HEK293 (cell line): ENCODE measurements at regions not wholly inside any gene's neighbourhood (a gene's known extent, or its start where the extent isn't known, plus 50 kb on each side); places are given as distances from the start of the nearest gene placed in this dataset.

Experiments used
- CTCF ChIA-PET: fragments of 350-600 bp; formaldehyde crosslinking; extraction: SDS; loops from one replicate; lab custom pipeline; 2021; ENCODE audit warnings: antibody characterized with exemption; lab: Yijun Ruan, JAX
- POLR2A ChIA-PET: fragments of 300-600 bp; formaldehyde crosslinking; extraction: SDS; loops from one replicate; lab custom pipeline; 2020; ENCODE audit warnings: antibody characterized with exemption, inconsistent platforms; lab: Yijun Ruan, JAX
- H3K27ac ChIP-seq: fragments of 200-500 bp; sonication (Bioruptor generic); 2 replicates; pipeline ENCODE4 v1.5.1; 2014; ENCODE audit warnings: low read depth, low read length, control low read depth, inconsistent platforms; ENCODE audit errors: extremely low read depth
- H3K36me3 ChIP-seq, 2 experiments: fragments of 200-500 bp in 1 of 2; sonication (Bioruptor generic) in 1 of 2; 1 replicate in 1 of 2; 2 replicates in 1 of 2; pipeline ENCODE4 v1.5.1; 2014 to 2017; ENCODE audit warnings: inconsistent platforms in 2 of 2, low read length in 2 of 2; ENCODE audit not compliant: control insufficient read depth in 2 of 2, insufficient read depth in 1 of 2
- H3K4me1 ChIP-seq: fragments of 200-500 bp; sonication (Bioruptor generic); 2 replicates; pipeline ENCODE4 v1.5.1; 2014; ENCODE audit warnings: mild to moderate bottlenecking, low read length, inconsistent platforms; ENCODE audit not compliant: control insufficient read depth, insufficient read depth
- H3K4me3 ChIP-seq: 2 replicates; pipeline ENCODE4 v1.5.1; 2011; ENCODE audit warnings: low read depth, mild to moderate bottlenecking, control low read depth, low read length, moderate library complexity
- H3K9me3 ChIP-seq: fragments of 200-500 bp; sonication (Bioruptor generic); 2 replicates; pipeline ENCODE4 v1.5.1; 2014; ENCODE audit warnings: low read depth, low read length, inconsistent platforms; ENCODE audit not compliant: control insufficient read depth, insufficient read depth
- FEZF1 ChIP-seq: fragments of 450-650 bp; formaldehyde crosslinking; IDR thresholded peaks from 2 replicates; pipeline ENCODE4 v1.5.1; 2016; ENCODE audit warnings: missing biosample characterization, missing genetic modification characterization
- GLIS1 ChIP-seq: fragments of 450-650 bp; formaldehyde crosslinking; IDR thresholded peaks from 2 replicates; pipeline ENCODE4 v1.5.1; 2016; ENCODE audit warnings: missing biosample characterization, missing genetic modification characterization
- KLF10 ChIP-seq: fragments of 450-650 bp; IDR thresholded peaks from 2 replicates; pipeline ENCODE4 v1.5.1; 2018; ENCODE audit warnings: missing biosample characterization, mild to moderate bottlenecking, missing genetic modification characterization
- SCRT1 ChIP-seq: fragments of 450-650 bp; formaldehyde crosslinking; IDR thresholded peaks from 2 replicates; pipeline ENCODE4 v1.5.1; 2016; ENCODE audit warnings: missing biosample characterization, missing genetic modification characterization, borderline replicate concordance
- SETDB1 ChIP-seq: IDR thresholded peaks from one replicate; pipeline ENCODE4 v1.6.1; 2017; ENCODE audit warnings: mild to moderate bottlenecking, low read length, moderate library complexity, mixed read lengths; ENCODE audit not compliant: insufficient read length
- ZFHX2 ChIP-seq: fragments of 450-650 bp; formaldehyde crosslinking; conservative IDR thresholded peaks from 2 replicates; pipeline ENCODE4 v1.5.1; 2016; ENCODE audit warnings: missing biosample characterization, missing genetic modification characterization
- ZFP3 ChIP-seq: fragments of 450-650 bp; formaldehyde crosslinking; IDR thresholded peaks from 2 replicates; pipeline ENCODE4 v1.5.1; 2016; ENCODE audit warnings: low read depth, missing biosample characterization, missing genetic modification characterization
- ZIC2 ChIP-seq: fragments of 450-650 bp; formaldehyde crosslinking; IDR thresholded peaks from 2 replicates; pipeline ENCODE4 v1.5.1; 2016; ENCODE audit warnings: missing biosample characterization, missing genetic modification characterization
- ZNF138 ChIP-seq: fragments of 450-650 bp; formaldehyde crosslinking; IDR thresholded peaks from 2 replicates; pipeline ENCODE4 v1.5.1; 2016; ENCODE audit warnings: missing biosample characterization, missing genetic modification characterization, borderline replicate concordance
- ZNF146 ChIP-seq: fragments of 450-650 bp; formaldehyde crosslinking; IDR thresholded peaks from 2 replicates; pipeline ENCODE4 v1.5.1; 2016; ENCODE audit warnings: missing biosample characterization, missing genetic modification characterization
- ZNF221 ChIP-seq: fragments of 450-650 bp; formaldehyde crosslinking; IDR thresholded peaks from 2 replicates; pipeline ENCODE4 v1.5.1; 2017; ENCODE audit warnings: missing biosample characterization, missing genetic modification characterization, borderline replicate concordance
- ZNF24 ChIP-seq: fragments of 450-650 bp; formaldehyde crosslinking; IDR thresholded peaks from 2 replicates; pipeline ENCODE4 v1.5.1; 2016; ENCODE audit warnings: missing biosample characterization, missing genetic modification characterization
- ZNF433 ChIP-seq: fragments of 450-650 bp; formaldehyde crosslinking; IDR thresholded peaks from 2 replicates; pipeline ENCODE4 v1.5.1; 2016; ENCODE audit warnings: missing biosample characterization, missing genetic modification characterization, low read depth
- ZNF670 ChIP-seq: fragments of 450-650 bp; formaldehyde crosslinking; IDR thresholded peaks from 2 replicates; pipeline ENCODE4 v1.5.1; 2016; ENCODE audit warnings: missing biosample characterization, missing genetic modification characterization, low read depth
- TF ChIP-seq, protein P1 (sequence below): fragments of 450-650 bp; IDR thresholded peaks from 2 replicates; pipeline ENCODE4 v1.5.1; 2018; ENCODE audit warnings: missing biosample characterization, mild to moderate bottlenecking, missing genetic modification characterization
- TF ChIP-seq, protein P2 (sequence below): fragments of 450-650 bp; formaldehyde crosslinking; IDR thresholded peaks from 2 replicates; pipeline ENCODE4 v1.5.1; 2017; ENCODE audit warnings: missing biosample characterization, missing genetic modification characterization
- TF ChIP-seq, protein P3 (sequence below): fragments of 450-650 bp; formaldehyde crosslinking; IDR thresholded peaks from 2 replicates; pipeline ENCODE4 v1.5.1; 2016; ENCODE audit warnings: missing biosample characterization, missing genetic modification characterization, low read depth
- TF ChIP-seq, protein P4 (sequence below): fragments of 450-650 bp; formaldehyde crosslinking; IDR thresholded peaks from 2 replicates; pipeline ENCODE4; 2016; ENCODE audit warnings: missing biosample characterization, missing genetic modification characterization
- TF ChIP-seq, protein P5 (sequence below): fragments of 450-650 bp; formaldehyde crosslinking; IDR thresholded peaks from 2 replicates; pipeline ENCODE4 v1.5.1; 2017; ENCODE audit warnings: missing biosample characterization, missing genetic modification characterization

DNA sequence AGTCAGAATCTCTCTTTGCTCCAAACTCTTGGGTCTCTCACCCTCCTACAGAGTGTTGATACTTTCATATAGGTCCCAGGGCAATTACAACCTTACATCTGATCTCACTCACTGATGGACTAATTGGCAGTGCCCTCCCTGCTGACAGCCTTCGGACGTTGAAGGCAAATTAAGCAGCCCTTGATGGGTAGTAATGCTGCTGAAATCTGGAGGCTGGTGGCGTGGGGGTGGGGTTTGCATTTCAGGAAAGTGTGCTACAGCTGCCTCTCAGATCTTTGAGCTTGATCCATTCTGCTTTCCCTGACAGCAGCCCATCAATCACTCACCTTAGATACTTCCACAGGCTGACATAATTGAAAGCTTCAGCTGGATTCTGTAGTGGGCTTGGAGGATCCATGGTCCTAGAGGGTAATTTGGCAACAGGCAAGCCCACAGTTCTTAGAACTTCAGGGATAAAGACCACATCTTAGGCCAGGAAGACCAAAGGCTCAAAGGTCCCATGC lies 349.1 kb upstream of the PODXL start (continued):
- TF ChIP-seq, protein P1, sequence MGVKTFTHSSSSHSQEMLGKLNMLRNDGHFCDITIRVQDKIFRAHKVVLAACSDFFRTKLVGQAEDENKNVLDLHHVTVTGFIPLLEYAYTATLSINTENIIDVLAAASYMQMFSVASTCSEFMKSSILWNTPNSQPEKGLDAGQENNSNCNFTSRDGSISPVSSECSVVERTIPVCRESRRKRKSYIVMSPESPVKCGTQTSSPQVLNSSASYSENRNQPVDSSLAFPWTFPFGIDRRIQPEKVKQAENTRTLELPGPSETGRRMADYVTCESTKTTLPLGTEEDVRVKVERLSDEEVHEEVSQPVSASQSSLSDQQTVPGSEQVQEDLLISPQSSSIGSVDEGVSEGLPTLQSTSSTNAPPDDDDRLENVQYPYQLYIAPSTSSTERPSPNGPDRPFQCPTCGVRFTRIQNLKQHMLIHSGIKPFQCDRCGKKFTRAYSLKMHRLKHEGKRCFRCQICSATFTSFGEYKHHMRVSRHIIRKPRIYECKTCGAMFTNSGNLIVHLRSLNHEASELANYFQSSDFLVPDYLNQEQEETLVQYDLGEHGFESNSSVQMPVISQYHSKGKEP (tag by site-specific recombination): no peak
- TF ChIP-seq, protein P2, sequence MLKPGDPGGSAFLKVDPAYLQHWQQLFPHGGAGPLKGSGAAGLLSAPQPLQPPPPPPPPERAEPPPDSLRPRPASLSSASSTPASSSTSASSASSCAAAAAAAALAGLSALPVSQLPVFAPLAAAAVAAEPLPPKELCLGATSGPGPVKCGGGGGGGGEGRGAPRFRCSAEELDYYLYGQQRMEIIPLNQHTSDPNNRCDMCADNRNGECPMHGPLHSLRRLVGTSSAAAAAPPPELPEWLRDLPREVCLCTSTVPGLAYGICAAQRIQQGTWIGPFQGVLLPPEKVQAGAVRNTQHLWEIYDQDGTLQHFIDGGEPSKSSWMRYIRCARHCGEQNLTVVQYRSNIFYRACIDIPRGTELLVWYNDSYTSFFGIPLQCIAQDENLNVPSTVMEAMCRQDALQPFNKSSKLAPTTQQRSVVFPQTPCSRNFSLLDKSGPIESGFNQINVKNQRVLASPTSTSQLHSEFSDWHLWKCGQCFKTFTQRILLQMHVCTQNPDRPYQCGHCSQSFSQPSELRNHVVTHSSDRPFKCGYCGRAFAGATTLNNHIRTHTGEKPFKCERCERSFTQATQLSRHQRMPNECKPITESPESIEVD (tag by site-specific recombination): no peak
- TF ChIP-seq ZFHX2 (tag by site-specific recombination) (peak; percentile 51), ZNF221 (no peak), SCRT1 (no peak), ZNF138 (tag by site-specific recombination) (no peak), ZNF670 (tag by site-specific recombination) (no peak), SETDB1 (no peak), ZFP3 (tag by site-specific recombination) (no peak), ZIC2 (peak; percentile 46; the same call in 1 of the 2 replicates), ZNF146 (tag by site-specific recombination) (no peak)
- TF ChIP-seq, protein P3, sequence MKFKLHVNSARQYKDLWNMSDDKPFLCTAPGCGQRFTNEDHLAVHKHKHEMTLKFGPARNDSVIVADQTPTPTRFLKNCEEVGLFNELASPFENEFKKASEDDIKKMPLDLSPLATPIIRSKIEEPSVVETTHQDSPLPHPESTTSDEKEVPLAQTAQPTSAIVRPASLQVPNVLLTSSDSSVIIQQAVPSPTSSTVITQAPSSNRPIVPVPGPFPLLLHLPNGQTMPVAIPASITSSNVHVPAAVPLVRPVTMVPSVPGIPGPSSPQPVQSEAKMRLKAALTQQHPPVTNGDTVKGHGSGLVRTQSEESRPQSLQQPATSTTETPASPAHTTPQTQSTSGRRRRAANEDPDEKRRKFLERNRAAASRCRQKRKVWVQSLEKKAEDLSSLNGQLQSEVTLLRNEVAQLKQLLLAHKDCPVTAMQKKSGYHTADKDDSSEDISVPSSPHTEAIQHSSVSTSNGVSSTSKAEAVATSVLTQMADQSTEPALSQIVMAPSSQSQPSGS: no peak
- TF ChIP-seq, protein P4, sequence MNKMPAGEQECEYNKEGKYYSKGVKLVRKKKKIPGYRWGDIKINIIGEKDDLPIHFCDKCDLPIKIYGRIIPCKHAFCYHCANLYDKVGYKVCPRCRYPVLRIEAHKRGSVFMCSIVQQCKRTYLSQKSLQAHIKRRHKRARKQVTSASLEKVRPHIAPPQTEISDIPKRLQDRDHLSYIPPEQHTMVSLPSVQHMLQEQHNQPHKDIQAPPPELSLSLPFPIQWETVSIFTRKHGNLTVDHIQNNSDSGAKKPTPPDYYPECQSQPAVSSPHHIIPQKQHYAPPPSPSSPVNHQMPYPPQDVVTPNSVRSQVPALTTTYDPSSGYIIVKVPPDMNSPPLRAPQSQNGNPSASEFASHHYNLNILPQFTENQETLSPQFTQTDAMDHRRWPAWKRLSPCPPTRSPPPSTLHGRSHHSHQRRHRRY (tag by site-specific recombination): no peak
- TF ChIP-seq, all 188 proteins: peak for 3

DNA sequence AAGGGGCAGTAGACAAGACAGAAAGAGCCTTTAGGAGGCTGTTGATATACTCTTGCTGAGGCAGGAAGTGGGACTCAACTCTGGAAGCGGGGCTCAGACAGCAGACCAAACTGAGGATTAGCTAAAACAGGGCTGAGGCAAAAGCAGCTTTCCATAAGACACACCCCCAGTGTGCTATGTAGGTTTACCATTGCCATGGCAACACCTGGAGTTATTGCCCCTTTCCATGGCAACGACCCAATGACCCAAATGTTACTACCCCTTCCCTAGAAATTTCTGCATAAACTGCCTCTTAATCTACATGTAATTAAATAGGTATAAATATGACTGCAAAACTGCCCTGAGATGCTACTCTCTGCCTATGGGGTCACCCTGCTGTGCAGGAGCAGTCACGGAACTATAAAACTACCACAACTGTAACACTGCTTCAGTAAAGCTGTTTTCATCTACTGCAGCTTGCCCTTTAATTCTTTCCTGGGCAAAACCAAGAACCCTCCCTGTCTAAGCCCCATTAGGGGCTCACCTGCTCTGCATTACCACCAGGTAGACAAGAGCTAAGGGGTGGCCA lies 348.4 kb upstream of the PODXL start:
- TF ChIP-seq KLF10 (tag by site-specific recombination) (0 out of 2 replicates have a peak, but pooled peaks have one; percentile 39), FEZF1 (tag by site-specific recombination) (peak; percentile 56), ZIC2 (peak; percentile 36; the same call in 1 of the 2 replicates), ZNF24 (tag by site-specific recombination) (no peak), ZNF433 (tag by site-specific recombination) (no peak), GLIS1 (tag by site-specific recombination) (peak; percentile 45)
- TF ChIP-seq, protein P5, sequence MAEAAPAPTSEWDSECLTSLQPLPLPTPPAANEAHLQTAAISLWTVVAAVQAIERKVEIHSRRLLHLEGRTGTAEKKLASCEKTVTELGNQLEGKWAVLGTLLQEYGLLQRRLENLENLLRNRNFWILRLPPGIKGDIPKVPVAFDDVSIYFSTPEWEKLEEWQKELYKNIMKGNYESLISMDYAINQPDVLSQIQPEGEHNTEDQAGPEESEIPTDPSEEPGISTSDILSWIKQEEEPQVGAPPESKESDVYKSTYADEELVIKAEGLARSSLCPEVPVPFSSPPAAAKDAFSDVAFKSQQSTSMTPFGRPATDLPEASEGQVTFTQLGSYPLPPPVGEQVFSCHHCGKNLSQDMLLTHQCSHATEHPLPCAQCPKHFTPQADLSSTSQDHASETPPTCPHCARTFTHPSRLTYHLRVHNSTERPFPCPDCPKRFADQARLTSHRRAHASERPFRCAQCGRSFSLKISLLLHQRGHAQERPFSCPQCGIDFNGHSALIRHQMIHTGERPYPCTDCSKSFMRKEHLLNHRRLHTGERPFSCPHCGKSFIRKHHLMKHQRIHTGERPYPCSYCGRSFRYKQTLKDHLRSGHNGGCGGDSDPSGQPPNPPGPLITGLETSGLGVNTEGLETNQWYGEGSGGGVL (tag by site-specific recombination): no peak
- TF ChIP-seq, protein P2 (tag by site-specific recombination): peak; percentile 58; the same call in 1 of the 2 replicates
- CTCF ChIA-PET: no interaction called here
- H3K27ac ChIP-seq: no peak overlapping the region
- no peak overlapping the region for H3K4me3 ChIP-seq
- POLR2A ChIA-PET: interaction anchor here (0.6 kb wide), 1 partner anchor 473 kb away, joined by 3 read pairs; no protein-coding TSS in a partner anchor
- no peaks in the 10 kb centered on the region for H3K36me3 ChIP-seq
- H3K4me1 ChIP-seq: no peaks in the 10 kb centered on the region
- no peaks in the 10 kb centered on the region for H3K9me3 ChIP-seq
